HG03060 (cell line): ENCODE measurements at regions not wholly inside any gene's neighbourhood (a gene's known extent, or its start where the extent isn't known, plus 50 kb on each side); places are given as distances from the start of the nearest gene placed in this dataset.

Source experiments
- ATAC-seq: cut with Tn5 transposase; IDR thresholded peaks from one replicate; pipeline ENCODE4 v1.9.1; 2021; ENCODE audit warnings: low read depth, moderate number of reproducible peaks; ENCODE audit not compliant: unreplicated experiment

GRCh38 chr4:186885289-186885688 is 161.6 kb upstream of the FAT1 start:
- no peak for ATAC-seq

DNA sequence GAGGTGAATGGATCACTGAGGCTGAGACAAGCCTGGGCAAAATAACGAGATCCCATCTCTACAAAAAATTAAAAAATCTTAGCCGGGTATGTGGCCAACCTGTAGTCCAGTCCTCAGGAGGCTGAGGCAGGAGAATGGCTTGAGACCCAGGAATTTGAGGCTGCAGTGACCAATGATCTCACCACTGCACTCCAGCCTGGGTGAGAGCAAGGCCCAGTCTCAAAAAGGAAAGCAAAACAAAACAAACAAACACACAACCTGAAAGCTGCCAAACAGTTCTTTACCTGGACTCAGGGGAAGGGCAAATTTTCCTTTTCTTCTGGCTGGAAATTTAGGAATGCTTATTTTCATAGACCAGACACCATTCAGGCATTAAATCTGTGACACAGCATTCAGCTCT is 163.1 kb upstream of the FAT1 start:
- no peak for ATAC-seq

DNA sequence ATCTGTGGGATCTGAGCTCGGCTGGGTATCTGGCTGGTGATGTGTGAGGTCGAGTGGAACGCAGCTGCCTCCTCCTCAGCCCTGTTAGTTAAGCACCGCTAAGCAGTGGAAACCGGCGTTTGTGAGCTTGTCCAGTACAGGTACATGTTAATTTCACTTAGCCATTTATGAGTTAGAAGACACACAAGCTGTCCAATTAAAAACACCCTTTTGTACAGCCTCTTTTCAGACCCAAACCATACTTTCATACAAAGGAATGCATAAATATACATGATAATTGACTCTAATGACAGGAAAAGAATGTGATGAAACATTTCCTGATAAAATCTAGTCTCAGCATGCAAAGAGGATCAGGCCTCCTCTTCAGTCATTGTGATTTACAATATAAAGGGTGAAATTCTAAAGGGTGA is 163.6 kb upstream of the FAT1 start:
- no peak for ATAC-seq

DNA sequence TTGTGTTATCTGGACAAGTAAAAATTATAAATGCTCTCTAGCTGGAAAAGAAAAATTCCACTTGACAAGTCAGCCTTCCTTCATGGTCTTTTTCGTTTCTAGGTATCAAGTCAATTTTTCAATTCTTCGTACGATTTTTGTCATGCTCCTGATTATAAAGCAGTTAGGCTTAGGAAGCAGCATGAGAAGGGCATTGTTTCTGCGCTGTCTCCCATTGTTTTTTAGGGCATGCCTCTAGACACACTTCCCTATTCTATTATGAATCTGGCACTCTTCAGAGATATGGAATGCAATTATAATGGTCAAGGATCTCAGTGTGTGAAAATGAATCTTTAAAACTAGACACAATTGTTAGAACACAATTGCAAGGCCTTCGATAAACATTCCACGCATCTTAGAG is 164.1 kb upstream of the FAT1 start:
- ATAC-seq = no peak

DNA sequence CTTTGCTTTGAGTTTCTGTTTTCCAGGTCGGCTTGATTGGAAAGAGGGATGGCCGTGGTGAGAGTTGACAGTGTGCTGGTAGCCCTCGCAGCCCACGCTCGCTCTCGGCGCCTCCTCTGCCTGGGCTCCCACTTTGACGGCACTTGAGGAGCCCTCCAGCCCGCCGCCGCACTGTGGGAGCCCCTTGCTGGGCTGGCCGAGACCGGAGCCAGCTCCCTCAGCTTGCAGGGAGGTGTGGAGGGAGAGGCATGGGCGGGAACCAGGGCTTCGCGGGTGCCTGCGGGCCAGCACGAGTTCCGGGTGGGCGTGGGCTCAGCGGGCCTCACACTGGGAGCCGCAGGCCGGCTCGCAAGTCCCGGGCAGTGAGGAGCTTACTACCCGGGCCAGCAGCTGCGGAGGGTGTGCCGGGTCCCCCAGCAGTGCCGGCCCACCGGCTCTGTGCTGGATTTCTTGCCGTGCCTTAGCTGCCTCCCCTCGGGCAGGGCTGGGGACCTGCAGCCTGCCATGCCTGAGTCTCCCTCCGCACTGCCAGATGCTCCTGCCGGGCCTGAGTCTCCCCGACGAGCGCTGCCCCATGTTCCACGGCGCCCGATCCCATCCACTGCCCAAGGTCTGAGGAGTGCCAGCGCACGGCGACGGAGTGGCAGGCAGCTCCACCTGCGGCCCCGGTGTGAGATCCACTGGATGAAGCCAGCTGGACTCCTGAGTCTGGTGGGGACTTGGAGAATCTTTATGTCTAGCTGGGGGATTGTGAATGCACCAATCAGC is 166.4 kb upstream of the FAT1 start:
- ATAC-seq = no peak

DNA sequence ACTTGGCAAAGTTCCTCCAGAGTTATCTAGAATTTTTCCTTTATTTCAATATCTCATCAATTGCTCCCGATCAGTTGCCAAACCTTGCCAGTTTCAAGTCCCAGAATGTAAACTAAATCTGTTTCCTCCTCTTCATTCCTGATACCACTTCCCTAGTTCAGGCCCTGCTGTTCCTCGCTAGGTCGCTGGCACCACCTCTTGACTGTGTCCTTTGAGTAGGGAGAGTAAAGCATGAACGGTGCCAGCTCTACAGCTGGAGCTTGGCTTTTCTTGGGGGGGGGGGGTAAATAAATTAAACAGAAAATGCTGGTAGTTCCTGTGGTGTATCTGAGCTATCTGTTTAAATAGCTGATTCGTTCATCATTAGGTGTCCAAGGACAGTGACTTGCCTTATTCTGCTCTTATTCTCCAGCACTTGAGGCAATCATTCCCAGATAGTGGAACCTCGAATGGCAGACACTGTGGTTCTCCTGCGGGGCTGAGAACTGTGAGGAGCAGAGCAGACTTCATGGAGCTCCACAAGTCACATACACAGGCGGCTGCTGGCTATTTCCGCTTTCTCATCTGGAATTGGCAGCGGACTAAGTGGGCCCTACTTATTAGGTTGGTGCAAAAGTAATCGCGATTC is 168.3 kb upstream of the FAT1 start:
- no peak for ATAC-seq

GRCh38 chr4:186898367-186898766 is 174.7 kb upstream of the FAT1 start:
- ATAC-seq = no peak

GRCh38 chr4:186900232-186900900 is 176.7 kb upstream of the FAT1 start:
- ATAC-seq = no peak

DNA sequence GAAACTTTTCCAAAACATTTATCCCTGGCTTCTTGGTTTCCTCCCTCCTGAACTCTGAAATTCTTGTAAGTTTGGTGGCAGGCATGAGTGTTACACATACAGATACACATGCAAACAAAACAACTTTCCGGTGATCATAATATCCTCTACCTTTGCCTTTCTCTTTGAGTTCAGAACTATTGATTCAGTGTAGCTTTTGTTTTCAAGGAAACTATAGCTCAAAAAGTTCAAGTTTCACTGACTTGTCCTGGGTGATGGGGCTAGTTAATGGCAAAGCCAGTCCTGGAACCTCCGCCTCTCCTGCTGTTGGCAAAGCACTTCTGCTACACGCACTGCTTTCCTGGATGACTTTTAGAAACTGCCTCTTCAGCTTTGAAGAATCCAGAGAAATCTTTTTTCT is 177.3 kb upstream of the FAT1 start:
- ATAC-seq = no peak

DNA sequence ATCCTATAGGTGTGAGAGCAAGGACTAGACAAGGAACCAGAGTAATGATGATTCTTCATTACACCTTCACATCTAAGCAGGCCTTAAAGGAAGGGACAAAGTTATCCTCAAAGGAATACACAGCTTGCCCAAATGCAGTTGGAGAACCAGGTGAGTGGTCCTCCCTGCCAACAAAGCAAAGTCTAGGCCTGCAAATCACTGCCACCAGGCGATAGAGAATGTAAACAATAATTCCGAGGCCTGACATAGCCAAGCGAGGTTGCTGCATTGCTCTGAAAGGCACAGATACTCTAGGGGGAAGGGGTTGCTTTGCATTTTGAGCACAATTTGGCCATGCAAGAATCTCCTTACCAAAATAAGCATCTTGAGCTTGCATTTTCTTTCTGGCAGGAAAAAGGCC is 178.2 kb upstream of the FAT1 start:
- no peak for ATAC-seq

DNA sequence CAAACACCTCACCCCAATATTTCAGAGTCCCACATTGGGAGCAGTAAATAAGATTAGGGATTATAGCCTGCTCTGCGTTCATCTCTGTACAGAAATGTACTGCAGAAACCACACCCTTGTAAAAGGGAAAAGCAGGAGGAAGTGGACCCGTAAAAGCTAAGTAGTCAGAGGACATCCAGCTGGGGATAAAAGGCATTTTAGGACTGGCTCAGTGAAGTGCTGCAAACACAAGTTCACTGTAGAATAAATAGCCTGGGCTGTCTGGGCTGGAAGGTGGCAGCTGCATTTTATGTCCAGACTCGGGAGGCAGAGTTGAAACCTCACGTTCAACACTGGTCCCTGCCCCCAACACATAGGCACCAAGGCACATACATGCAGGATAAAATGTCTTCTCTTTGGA is 178.7 kb upstream of the FAT1 start:
- no peak for ATAC-seq

DNA sequence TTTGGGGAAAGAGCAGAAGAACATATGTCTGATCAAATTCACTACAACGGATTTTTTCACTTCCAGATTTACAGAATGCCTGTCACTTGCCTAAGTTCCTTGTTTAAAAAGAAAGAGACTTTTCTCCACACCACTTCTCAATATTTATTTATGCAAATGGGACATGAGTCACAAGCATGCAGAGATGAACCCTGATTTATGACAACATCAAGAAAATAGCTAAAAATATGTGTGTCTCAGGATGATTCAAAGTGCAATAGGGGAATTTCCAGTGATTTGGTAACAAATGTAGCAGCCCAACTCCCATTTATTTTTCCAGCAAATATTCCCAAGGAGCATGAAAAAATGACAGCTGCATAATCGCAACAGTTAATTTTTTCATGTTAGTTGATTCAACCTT is 180.4 kb upstream of the FAT1 start:
- no peak for ATAC-seq

DNA sequence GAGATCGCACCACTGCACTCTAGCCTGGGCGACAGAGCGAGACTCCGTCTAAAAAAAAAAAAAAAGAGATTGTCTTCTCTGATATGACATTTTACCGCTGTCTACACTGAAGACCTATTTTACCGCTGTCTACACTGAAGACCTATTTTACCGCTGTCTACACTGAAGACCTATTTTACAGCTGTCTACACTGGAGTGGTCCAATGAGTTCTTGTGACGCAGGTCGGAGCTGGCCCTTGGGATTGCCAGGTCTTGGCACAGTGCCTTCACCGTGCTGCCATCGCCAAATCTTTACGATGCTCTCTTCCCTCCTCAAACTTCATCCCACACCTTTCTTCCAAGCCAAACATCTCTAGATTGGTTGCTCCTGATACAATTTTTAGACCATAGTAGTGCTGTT is 183.1 kb upstream of the FAT1 start:
- ATAC-seq = no peak

DNA sequence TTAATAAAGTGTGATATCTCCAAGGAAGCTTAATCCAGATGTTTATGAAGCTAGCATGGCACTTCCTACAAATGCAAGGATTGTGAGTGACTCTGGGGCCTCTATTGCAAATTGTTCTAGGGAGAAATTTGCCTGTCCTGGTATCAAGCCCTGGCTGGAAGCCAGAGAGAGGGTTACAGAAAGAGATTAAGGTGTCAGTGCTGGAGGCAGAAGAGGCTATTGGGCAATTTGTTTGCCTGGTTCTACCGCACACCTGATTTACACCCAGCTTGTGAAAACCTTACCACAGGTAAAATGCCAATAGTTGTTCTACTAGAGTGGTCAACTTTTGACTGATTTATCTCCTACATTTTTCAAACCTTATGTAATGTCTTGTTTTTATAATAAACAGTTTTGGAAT is 186.7 kb upstream of the FAT1 start:
- no peak for ATAC-seq

GRCh38 chr4:186912606-186913005 is 188.9 kb upstream of the FAT1 start:
- no peak for ATAC-seq

- ATAC-seq = no peak
These were observed 192.2 kb upstream of the FAT1 start for GRCh38 chr4:186915816-186916215.

DNA sequence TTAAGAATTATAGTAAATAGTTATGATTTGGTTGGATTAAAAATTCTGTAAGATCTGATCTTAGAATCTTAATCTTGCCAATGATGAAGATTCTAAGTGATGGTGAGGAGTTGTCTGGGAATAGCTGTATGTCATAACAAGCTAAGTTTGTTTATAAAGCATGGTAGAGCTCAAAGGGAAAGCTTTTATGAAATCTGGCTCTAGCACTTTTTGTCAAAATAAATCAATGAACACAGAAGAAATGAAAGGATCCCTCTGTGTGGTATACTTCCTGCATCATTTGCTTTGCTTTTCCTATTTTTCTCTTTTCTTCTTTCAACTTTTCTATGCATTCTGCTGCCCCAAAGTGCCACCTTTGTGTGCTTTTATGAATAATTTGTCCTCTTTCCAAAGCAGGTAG is 193.5 kb upstream of the FAT1 start:
- no peak for ATAC-seq

GRCh38 chr4:186918466-186918865 is 194.8 kb upstream of the FAT1 start:
- no peak for ATAC-seq

DNA sequence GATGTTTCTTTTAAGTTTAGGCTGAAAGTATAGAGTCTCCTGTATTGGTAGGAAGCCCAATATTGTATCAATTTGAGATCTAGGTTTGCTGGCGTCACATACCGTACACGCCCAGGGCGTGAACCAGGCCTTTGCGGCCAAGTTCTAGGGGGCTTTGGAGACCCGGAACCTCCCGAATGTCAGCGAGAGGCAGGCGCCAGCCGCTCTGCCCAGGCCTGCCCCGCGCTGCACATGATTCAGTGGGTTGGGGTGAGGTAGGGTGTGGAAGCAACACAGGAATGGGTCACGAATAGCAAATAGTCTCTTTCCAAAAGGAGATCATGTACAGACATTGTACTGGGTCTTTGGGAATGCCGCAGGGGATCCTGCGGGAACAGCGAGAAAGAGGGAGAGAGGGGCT is 195.7 kb upstream of the FAT1 start:
- no peak for ATAC-seq

- no peak for ATAC-seq
These were observed 196.8 kb upstream of the FAT1 start for GRCh38 chr4:186920483-186920882.

DNA sequence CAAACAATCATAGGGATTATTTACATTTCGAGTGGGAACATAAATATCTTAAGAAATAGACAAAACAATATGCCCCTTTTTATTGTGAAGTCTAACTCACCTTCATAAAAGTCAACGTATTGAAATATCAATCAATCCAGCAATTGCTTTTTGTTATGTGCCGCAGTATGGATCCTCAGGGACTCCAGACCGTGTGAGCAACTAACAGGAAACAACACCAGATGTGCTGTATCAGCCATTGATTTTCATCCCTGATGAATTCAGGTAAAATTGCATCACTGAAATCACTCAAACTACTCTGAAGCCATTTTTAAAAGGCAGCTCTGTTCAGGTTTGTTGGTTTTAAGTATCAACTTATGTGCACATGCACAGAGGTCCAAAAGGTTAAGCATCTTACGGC is 197.3 kb upstream of the FAT1 start:
- ATAC-seq = no peak

- no peak for ATAC-seq
These were observed 201.1 kb upstream of the FAT1 start for GRCh38 chr4:186924723-186925122.
